ENCODE measurements at regions not wholly inside any gene's neighbourhood (a gene's known extent, or its start where the extent isn't known, plus 50 kb on each side); places are given as distances from the start of the nearest gene placed in this dataset.
A peak's percentile ranks its signal among the peaks of the same experiment; 100 is the strongest.

GRCh38 chr5:147148715-147149114, 86.1 kb upstream of the STK32A start:
- no peak for TF ChIP-seq CTCF (IDR thresholded peaks at IDR 0.05)
- 80% methylated on average over 1 of the region's 1 CpG for WGBS (ENCODE audit: insufficient coverage)
- no peak overlapping the region for H3K9ac ChIP-seq (ENCODE audit: insufficient read depth, low read length, poor library complexity, severe bottlenecking)
- Mint-ChIP-seq H3K27me3 (ENCODE audit: low read depth in 3 of 3) (peaks cover 1 to 2% (median 2%) of the 10 kb centered on the region in 3 donors), H3K27ac (peak overlapping the region in 1 of 7 donors; percentile 70), H3K36me3 (no peaks in the 10 kb centered on the region), H3K4me3 (no peak overlapping the region), H3K4me1 (no peaks in the 10 kb centered on the region), H3K9me3 (peaks cover 0 to 2% (median 0%) of the 10 kb centered on the region in 7 donors)
- DNase-seq, result no peak
- no peaks in the 10 kb centered on the region for H4K20me1 ChIP-seq (ENCODE audit: insufficient read depth, low read length)
- H2AFZ ChIP-seq (ENCODE audit: insufficient read depth, low read depth, low read length, poor library complexity, severe bottlenecking), result no peak overlapping the region
- H3K9me3 ChIP-seq (replicated peaks in 1 of 2; ENCODE audit: control insufficient read depth in 1 of 2, insufficient read depth in 1 of 2, low read length in 2 of 2), result no peaks in the 10 kb centered on the region
- no peaks in the 10 kb centered on the region for H3K79me2 ChIP-seq (ENCODE audit: insufficient read depth, low read length)
- no peak overlapping the region for H3K4me2 ChIP-seq (replicated peaks; ENCODE audit: extremely low read depth, low read length, poor library complexity, severe bottlenecking)
- intact Hi-C loops (cut with micrococcal nuclease), result no loop called here
- no peak overlapping the region for H3K4me3 ChIP-seq (replicated peaks in 1 of 3; ENCODE audit: low read depth in 2 of 3, low read length in 3 of 3)
- H3K27ac ChIP-seq (ENCODE audit: low read depth in 1 of 2, low read length in 2 of 2), result no peak overlapping the region
- H3K27me3 ChIP-seq (ENCODE audit: control insufficient read depth in 2 of 2, insufficient read depth in 2 of 2, low read length in 2 of 2), result no peaks in the 10 kb centered on the region
- H3K4me1 ChIP-seq (ENCODE audit: control insufficient read depth in 1 of 2, insufficient read depth in 2 of 2, low read length in 2 of 2), result no peaks in the 10 kb centered on the region
- no peaks in the 10 kb centered on the region for H3K36me3 ChIP-seq (replicated peaks in 1 of 2; ENCODE audit: control insufficient read depth in 1 of 2, insufficient read depth in 2 of 2, low read length in 2 of 2)

DNA sequence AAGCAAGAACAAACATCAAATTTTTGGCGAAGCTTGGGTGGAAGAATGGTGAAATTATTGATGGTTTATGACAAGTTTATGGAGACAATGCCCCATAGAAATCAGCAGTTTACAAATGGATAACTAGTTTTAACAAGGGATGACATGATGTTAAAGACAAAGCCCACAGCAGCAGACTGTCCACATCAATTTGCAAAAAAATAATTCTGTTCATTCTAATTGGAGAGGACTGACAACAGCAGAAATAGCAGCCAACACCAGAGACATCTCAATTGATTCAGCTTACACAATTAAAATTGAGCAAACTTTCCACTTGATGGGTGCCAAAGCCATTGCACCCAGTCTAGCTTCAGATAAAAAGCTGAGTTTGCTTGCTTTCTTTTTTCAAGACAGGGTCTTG, 82.7 kb upstream of the STK32A start:
- no peaks in the 10 kb centered on the region for H3K36me3 Mint-ChIP-seq
- 80% methylated on average over 1 of the region's 1 CpG for WGBS (ENCODE audit: insufficient coverage)
- Histone ChIP-seq H3K4me3 (replicated peaks in 1 of 3; ENCODE audit: low read depth in 2 of 3, low read length in 3 of 3) (no peak overlapping the region), H3K36me3 (replicated peaks in 1 of 2; ENCODE audit: control insufficient read depth in 1 of 2, insufficient read depth in 2 of 2, low read length in 2 of 2) (no peaks in the 10 kb centered on the region), H3K9me3 (replicated peaks in 1 of 2; ENCODE audit: control insufficient read depth in 1 of 2, insufficient read depth in 1 of 2, low read length in 2 of 2) (no peaks in the 10 kb centered on the region), H3K9ac (ENCODE audit: insufficient read depth, low read length, poor library complexity, severe bottlenecking) (no peak overlapping the region), H3K27ac (ENCODE audit: low read depth in 1 of 2, low read length in 2 of 2) (no peak overlapping the region), H3K79me2 (ENCODE audit: insufficient read depth, low read length) (no peaks in the 10 kb centered on the region), H4K20me1 (ENCODE audit: insufficient read depth, low read length) (no peaks in the 10 kb centered on the region), H3K4me2 (replicated peaks; ENCODE audit: extremely low read depth, low read length, poor library complexity, severe bottlenecking) (no peak overlapping the region), H3K27me3 (ENCODE audit: control insufficient read depth in 2 of 2, insufficient read depth in 2 of 2, low read length in 2 of 2) (no peaks in the 10 kb centered on the region), H2AFZ (ENCODE audit: insufficient read depth, low read depth, low read length, poor library complexity, severe bottlenecking) (no peak overlapping the region), H3K4me1 (ENCODE audit: control insufficient read depth in 1 of 2, insufficient read depth in 2 of 2, low read length in 2 of 2) (no peaks in the 10 kb centered on the region)
- H3K4me1 Mint-ChIP-seq, result no peaks in the 10 kb centered on the region
- intact Hi-C loops (cut with micrococcal nuclease), result no loop called here
- no peak for TF ChIP-seq CTCF (IDR thresholded peaks at IDR 0.05)
- DNase-seq, result no peak
- peaks cover 0 to 2% (median 0%) of the 10 kb centered on the region in 7 donors for H3K9me3 Mint-ChIP-seq
- H3K27me3 Mint-ChIP-seq (ENCODE audit: low read depth in 3 of 3), result peaks cover 0 to 3% (median 0%) of the 10 kb centered on the region in 3 donors
- no peak overlapping the region for H3K4me3 Mint-ChIP-seq
- no peak overlapping the region for H3K27ac Mint-ChIP-seq

Data from CD14-positive monocyte (primary cell).